SK-N-DZ (cell line): ENCODE measurements at regions not wholly inside any gene's neighbourhood (a gene's known extent, or its start where the extent isn't known, plus 50 kb on each side); places are given as distances from the start of the nearest gene placed in this dataset.
"Not testable (repeated sequence)": the region's sequence is repeated elsewhere in the genome, so short reads cannot be mapped to it uniquely, and the experiment has no call there.

Experiments
- DNase-seq: peaks from one replicate; pipeline ENCODE4 v3.0.0-alpha.2; 2015; ENCODE audit warnings: low spot score

- DNase-seq, result no peak
Observed at GRCh38 chr3:94596887-94597566, 534.2 kb downstream of the NSUN3 start.

GRCh38 chr3:94607778-94608177 lies 544.9 kb downstream of the NSUN3 start:
- no peak for DNase-seq

GRCh38 chr3:94609908-94610307 lies 547.0 kb downstream of the NSUN3 start:
- no peak for DNase-seq

- no peak for DNase-seq
Observed at GRCh38 chr3:94611596-94611995, 548.7 kb downstream of the NSUN3 start.

- DNase-seq, result no peak
Observed at GRCh38 chr3:94612631-94613030, 549.8 kb downstream of the NSUN3 start.

GRCh38 chr3:94614192-94614591 lies 551.3 kb downstream of the NSUN3 start:
- DNase-seq, result no peak

- DNase-seq, result no peak
Observed at GRCh38 chr3:94615275-94616065, 552.6 kb downstream of the NSUN3 start.

GRCh38 chr3:94616833-94617232 lies 554.0 kb downstream of the NSUN3 start:
- no peak for DNase-seq

- DNase-seq, result no peak
Observed at GRCh38 chr3:94617312-94617711, 554.5 kb downstream of the NSUN3 start.

GRCh38 chr3:94619643-94620042 lies 556.8 kb downstream of the NSUN3 start:
- DNase-seq, result peak; percentile 32

GRCh38 chr3:94626573-94626972 lies 563.7 kb downstream of the NSUN3 start:
- DNase-seq, result no peak

- no peak for DNase-seq
Observed at GRCh38 chr3:94627689-94628088, 564.8 kb downstream of the NSUN3 start.

- no peak for DNase-seq
Observed at GRCh38 chr3:94643400-94643799, 580.5 kb downstream of the NSUN3 start.

- DNase-seq, result no peak
Observed at GRCh38 chr3:94645790-94646189, 582.9 kb downstream of the NSUN3 start.

- DNase-seq, result no peak
Observed at GRCh38 chr3:94647131-94647530, 584.3 kb downstream of the NSUN3 start.

GRCh38 chr3:94648270-94649180 lies 585.7 kb downstream of the NSUN3 start:
- DNase-seq, result not testable (repeated sequence)

- no peak for DNase-seq
Observed at GRCh38 chr3:94654096-94654495, 591.2 kb downstream of the NSUN3 start.

- DNase-seq, result no peak
Observed at GRCh38 chr3:94665922-94666321, 603.1 kb downstream of the NSUN3 start.

- no peak for DNase-seq
Observed at GRCh38 chr3:94671078-94671477, 608.2 kb downstream of the NSUN3 start.

- DNase-seq, result no peak
Observed at GRCh38 chr3:94673876-94674275, 611.0 kb downstream of the NSUN3 start.

- no peak for DNase-seq
Observed at GRCh38 chr3:94686208-94686607, 623.3 kb downstream of the NSUN3 start.

GRCh38 chr3:94693997-94694640 lies 631.3 kb downstream of the NSUN3 start:
- DNase-seq, result peak; percentile 1
